Anterior cingulate cortex (tissue), 58 donors: ENCODE measurements at regions not wholly inside any gene's neighbourhood (a gene's known extent, or its start where the extent isn't known, plus 50 kb on each side); places are given as distances from the start of the nearest gene placed in this dataset.

Experiments
- DNase-seq, 58 donors: peaks; one replicate each; lab custom pipeline; 2025; lab: John Stamatoyannopoulos, UW

GRCh38 chrY:15471371-15471770, 947.0 kb downstream of the NLGN4Y start:
- no peak for DNase-seq

- DNase-seq = no peak
These were observed 954.1 kb downstream of the NLGN4Y start for GRCh38 chrY:15478348-15478963.

- DNase-seq = no peak
These were observed 976.2 kb downstream of the NLGN4Y start for GRCh38 chrY:15500536-15500935.

- DNase-seq = no peak
These were observed 976.9 kb downstream of the NLGN4Y start for GRCh38 chrY:15501181-15501580.

GRCh38 chrY:15510288-15510687, 986.0 kb downstream of the NLGN4Y start:
- DNase-seq = no peak

- no peak for DNase-seq
These were observed 986.8 kb downstream of the NLGN4Y start for GRCh38 chrY:15510984-15511650.

GRCh38 chrY:15535131-15535530, 1010.8 kb downstream of the NLGN4Y start:
- DNase-seq = no peak

GRCh38 chrY:15535784-15536511, 1011.6 kb downstream of the NLGN4Y start:
- no peak for DNase-seq

- no peak for DNase-seq
These were observed 1016.2 kb downstream of the NLGN4Y start for GRCh38 chrY:15540516-15540915.

- DNase-seq = no peak
These were observed 1021.9 kb downstream of the NLGN4Y start for GRCh38 chrY:15546177-15546754.

GRCh38 chrY:15552074-15552473, 1027.7 kb downstream of the NLGN4Y start:
- no peak for DNase-seq

- no peak for DNase-seq
These were observed 1030.7 kb downstream of the NLGN4Y start for GRCh38 chrY:15554991-15555390.

GRCh38 chrY:15559169-15559568, 1034.8 kb downstream of the NLGN4Y start:
- DNase-seq = no peak

GRCh38 chrY:15560840-15561239, 1036.5 kb downstream of the NLGN4Y start:
- DNase-seq = no peak

- no peak for DNase-seq
These were observed 1037.4 kb downstream of the NLGN4Y start for GRCh38 chrY:15561501-15562289.

- no peak for DNase-seq
These were observed 1053.6 kb downstream of the NLGN4Y start for GRCh38 chrY:15577886-15578285.

GRCh38 chrY:15578761-15579160, 1054.4 kb downstream of the NLGN4Y start:
- DNase-seq = no peak

- DNase-seq = no peak
These were observed 1054.9 kb downstream of the NLGN4Y start for GRCh38 chrY:15579245-15579644.

GRCh38 chrY:15583111-15583510, 1058.8 kb downstream of the NLGN4Y start:
- no peak for DNase-seq

GRCh38 chrY:15592957-15593356, 1068.6 kb downstream of the NLGN4Y start:
- no peak for DNase-seq
